ENCODE measurements at regions not wholly inside any gene's neighbourhood (a gene's known extent, or its start where the extent isn't known, plus 50 kb on each side); places are given as distances from the start of the nearest gene placed in this dataset.
"Not testable (repeated sequence)": the region's sequence is repeated elsewhere in the genome, so short reads cannot be mapped to it uniquely, and the experiment has no call there.

DNA sequence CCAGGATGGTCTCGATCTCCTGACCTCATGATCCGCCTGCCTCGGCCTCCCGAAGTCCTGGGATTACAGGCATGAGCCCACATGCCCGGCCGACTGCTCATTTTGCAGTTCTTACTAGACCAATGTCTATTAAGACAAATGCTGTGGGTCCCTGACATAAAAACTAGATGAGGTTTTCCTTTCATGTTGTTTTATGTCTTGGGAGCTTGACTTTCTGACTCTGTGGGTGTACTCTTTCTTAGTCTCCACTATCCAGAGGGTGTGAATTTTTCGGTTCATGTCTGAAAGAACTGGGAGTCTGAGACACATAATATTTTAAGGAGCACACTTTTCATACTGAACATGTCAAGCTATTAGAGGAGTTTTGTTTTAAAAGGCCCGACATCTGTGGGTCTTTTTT, 744.9 kb upstream of the B3GALT2 start:
- no peak for DNase-seq

DNA sequence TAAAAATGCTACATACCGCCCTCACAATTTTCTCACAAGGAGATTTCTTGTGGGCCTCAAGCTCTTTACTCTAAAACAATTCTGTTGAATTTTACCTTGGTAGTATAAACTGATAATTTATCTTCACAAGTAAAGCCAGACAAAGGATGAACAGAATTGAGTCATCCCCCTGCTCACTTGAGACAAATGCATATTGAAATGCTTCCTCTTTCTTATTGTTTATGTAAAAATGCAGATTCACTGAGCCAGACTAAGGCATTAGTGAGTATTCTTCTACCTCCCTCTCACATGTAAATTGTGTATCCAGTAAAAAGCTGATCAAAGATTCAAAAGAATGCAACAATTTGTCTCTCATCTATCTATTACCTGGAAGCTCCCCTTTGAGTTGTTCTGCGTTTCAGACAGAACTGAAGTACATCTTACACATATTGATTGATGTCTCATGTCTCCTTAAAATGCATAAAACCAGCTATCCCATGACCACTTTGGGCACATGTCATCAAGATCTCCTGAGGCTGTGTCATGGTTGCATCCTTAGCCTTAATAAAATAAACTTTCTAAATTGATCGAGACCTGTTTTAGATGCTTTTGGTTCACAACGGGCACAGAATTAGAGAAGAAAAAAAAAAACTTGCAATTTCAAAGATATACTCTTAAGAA, 743.1 kb upstream of the B3GALT2 start:
- no peak for DNase-seq

DNA sequence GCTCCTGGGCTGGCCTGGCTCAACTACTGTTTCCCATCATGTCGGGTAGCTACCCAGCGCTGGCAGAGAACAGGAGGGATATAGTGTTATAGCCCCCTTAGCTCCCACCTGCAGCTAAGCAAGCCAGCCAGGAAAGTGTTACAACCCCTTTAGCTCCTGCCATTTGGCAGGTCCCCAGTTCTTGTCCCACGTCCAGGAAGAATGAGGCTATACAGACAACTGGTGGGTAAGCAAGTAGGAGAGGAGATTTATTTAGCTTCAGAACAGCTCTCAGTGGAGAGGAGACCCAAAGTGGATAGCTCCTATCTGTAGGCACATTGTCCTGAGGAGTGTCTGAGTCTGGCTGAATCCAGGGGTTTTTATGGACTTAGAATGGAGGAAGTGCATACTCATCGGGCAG, 741.1 kb upstream of the B3GALT2 start:
- no peak for DNase-seq

DNA sequence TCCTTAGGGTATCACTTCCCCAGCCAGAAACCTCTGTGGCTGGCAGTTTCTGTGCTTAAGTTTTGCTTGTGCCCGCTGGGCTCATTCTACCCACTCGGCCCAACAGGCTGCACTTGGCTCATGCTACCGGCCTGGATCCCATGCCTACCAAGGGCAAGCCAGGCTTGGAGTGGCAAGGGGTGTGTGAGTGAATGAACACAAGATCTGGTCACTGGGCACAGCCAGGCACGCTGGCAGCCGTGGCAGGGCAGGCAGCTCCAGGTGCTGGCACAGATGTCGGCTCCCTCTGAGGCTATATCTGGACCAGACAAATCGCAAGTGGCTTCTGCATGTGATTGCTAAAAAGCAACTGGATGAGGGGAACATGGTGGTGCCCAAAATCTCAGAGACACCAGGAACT, 740.5 kb upstream of the B3GALT2 start:
- no peak for DNase-seq

DNA sequence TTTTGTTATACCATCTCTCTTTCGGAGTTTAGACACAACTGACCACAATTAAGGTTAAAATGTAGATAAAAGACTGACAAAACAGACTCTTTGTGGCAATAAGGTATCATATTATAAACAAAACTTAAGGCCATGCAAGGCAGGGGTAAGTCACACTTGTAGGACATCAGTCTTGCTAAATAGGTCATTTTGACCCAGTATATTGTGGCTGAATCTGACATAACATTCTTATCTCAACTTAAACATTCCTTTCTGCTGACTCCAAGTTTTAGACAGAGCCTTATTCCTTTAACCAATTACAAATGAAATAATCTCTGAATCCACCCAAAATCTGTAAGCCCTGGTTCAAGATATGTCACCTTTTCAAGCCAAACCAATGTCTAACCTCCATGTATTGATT, 733.4 kb upstream of the B3GALT2 start:
- DNase-seq, result peak; percentile 4

DNA sequence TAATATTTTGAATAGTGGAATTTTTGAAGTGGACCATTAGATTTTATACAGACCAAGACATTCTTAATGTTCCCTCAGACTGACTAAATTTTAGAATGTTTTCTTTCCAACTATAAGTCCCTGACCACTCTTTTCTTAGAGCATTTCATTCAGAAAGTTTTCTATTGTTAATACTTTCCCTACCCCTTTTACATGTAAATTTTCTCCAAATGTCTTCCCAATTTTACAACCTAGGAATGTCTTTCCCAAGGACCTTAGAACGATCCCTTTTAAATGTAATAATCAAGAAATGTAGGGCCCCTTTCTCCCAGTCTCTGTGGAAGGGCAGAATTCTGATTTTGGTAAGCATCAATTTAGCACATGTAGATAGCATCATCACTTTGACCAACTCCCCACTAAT, 730.0 kb upstream of the B3GALT2 start:
- DNase-seq, result no peak

DNA sequence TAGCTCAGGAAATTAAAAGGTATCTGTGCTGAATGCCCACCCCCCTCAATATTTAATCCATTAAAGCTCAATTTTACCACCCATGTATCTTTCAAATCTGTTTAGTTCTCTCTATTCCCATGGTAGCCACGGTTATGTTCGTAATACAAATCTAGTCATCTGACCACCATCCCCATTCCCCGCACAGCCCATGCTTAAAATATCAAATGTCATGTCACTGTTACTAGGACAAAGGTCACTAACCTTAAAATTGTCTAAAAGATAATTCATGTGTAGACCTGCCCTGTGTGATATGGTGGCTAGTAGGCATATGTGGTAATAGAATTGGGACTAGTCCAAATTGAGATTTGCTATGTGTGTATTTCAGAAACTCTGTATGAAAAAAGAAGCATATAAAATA, 728.5 kb upstream of the B3GALT2 start:
- no peak for DNase-seq

DNA sequence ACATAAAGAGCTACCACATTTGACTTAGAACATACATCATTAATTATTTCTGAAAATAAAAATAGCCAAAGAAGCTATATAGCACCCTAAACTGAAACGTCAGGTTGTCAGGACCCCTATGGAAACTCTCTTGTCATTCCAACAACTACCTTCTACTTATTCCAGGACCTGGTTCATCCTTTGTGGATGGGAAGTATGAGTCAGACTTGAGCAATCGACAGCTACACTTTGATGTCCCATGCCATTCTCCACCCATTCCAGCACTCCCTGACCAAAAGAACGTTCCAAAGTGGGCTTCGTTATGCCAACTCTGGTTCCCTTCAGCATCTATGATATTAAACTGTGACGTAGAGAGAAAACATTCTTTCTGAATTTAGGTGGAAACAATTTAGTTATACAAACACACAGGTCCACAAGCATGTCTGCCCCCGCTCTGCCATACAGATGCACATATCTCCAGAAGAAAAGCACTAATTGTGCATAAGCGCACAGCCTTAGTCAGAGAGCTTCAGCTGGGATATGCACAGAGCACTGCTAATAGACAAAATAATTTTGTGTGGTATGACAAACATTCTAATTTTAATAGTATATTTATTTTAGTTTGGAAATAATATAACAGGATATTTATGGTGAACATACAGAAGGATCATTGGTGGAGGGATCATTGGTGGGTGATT, 723.1 kb upstream of the B3GALT2 start:
- DNase-seq, result no peak

DNA sequence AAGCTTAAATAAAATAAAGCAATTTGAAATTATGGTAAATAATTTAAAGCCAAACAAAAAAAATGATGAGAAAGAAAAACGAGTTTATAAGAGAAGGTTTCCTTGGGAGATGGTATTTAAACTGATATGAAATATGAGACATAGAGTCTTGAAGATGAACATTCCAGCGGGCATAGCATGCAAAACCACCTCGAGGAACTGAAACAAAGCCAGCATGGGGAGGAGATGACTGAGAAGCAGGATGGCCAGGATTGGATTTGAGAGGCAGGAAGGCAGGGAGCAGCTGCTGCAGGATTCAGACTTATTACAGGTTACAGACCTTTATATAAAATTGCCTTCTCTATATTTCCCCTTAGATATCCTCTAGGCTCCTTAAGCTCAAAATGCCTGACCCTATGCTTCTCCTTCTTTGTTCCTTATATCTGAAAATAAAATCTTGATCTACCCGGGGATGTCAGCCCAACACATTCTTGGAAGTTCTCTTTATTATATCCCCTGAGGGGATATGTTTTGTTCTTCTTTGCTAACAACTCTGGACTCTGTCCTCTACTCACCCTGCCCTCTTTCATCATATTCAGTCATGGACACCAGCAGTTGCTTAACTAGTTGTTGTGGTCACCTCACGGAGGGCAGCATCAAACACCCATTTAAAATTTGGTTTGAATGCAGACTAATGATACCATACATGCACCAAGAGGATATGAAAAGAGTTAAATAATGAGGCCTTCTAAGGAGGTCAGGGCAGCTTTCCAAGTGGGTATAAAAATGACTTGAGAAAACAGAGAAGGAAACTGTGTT, 719.1 kb upstream of the B3GALT2 start:
- peak; percentile 7 for DNase-seq

DNA sequence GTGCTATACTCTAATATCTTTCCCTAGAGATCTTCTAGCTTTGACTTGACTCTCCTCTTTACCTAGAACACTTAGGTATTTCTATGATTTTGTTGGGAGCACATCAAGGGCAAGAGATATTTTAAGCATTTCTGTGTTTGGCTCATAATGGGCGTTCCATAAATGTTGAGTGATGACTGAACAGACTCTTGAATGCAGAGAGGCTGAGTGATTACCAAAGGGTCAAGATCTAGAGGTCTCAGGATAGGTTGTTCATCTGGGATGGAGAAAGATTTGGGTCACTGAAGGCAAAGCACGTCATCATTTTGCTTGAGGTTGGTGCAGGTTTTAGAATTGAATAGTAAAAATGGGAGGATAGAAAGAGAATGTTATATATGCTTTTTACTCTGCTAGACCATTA, 705.4 kb upstream of the B3GALT2 start:
- DNase-seq, result no peak

DNA sequence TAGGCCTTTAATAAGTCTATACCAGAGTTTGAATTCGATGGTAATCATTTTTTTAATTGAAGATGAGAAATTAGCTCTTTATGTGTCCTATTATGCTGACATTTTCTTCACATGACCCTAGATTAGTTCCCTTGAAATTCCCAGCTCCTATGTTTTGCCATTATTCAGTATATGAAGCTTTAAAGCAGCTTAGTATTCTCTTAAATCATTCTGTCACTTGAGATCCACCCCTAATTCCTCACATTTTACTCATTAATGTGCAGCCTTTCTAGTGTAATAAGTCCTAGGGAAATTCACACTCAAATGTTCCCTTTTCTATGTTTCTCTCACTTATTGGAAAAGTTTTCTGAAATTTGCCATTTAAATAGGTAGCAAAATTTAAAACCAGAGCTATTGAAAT, 704.5 kb upstream of the B3GALT2 start:
- peak; percentile 14 for DNase-seq

DNA sequence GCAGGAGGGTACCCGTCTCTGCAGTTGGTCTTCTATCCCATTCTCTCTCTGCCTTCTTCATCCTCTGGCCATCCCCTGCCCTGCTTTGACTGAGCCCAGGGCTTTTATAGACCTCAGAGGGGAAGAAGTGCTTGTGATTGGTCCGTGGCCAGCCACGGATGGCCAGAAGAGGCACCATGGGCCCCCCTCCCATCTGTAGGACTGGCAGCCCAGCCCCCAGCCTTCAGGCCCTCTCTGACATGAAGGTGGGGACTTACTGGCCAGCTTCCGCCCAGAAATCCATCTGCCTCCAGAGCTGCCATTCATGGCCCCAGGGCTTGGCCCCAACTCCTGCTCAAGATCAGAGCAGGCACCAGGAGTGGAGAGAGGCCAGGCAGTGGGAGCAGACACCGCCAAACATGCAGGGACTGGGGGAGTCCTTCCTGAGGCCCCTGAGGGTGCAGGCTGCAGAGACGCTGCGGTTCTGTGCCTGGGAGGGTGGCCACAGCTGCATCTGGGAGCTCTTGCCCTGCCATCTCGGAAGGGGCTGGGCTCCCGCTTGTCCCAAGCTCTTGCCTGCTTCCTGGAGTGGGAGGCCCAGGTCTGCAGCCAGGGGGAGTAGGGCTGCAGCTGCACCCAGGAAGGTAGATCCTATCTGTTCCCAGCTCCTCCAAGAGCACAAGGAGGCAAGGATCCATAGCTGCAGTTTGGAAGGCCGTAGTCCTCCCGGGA, 698.6 kb upstream of the B3GALT2 start:
- DNase-seq, result no peak

DNA sequence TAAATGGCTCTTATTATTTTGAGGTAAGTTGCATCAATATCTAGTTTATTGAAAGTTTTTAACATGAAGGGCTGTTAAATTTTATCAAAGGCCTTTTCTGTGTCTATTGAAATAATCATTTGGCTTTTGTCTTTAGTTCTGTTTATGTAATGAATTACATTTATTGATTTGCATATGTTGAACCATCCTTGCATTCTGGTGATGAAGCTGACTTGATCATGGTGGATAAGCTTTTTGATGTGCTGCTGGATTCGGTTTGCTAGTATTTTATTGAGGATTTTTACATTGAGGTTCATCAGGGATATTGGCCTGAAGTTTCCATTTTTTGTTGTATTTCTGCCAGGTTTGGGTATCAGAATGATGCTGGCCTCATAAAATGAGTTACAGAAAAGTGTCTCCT, 691.5 kb upstream of the B3GALT2 start:
- not testable (repeated sequence) for DNase-seq

DNA sequence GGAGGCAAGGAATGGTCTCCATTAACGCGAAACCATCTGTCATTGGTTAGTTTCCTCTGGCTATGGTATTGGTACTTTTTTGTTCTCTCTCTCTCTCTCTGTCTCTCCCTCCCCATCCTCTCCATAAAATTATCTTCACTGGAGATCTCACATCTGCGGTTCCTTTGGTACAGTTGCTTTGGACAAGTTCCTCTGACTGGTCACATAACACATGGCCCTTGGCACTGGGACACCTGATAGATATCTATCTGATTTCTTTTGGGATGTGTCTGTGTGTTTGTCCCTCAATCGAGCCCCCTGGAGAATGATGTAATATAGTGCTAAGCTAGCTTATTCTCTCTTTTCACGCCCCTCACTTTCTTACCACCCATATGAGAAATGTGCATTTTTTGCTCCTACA, 682.0 kb upstream of the B3GALT2 start:
- DNase-seq, result no peak

DNA sequence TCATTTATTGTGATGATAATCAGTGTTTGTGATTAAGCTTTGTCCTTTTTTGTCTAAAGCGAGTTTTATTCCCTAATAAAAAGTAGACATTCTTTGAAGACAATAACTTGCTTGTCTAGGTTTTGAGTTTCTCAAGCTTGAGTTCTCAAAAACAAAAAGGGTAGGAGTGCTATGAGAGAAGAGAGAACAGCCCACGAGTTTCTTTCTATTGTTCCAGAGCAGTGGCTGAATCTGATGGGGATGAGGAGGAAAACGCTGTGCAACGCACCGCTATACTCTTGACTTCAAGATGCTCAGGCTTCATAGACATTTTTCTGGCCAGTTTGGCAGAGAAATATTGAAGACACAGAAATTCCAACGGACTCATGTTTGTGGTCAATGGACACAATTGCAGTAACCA, 669.8 kb upstream of the B3GALT2 start:
- no peak for DNase-seq

DNA sequence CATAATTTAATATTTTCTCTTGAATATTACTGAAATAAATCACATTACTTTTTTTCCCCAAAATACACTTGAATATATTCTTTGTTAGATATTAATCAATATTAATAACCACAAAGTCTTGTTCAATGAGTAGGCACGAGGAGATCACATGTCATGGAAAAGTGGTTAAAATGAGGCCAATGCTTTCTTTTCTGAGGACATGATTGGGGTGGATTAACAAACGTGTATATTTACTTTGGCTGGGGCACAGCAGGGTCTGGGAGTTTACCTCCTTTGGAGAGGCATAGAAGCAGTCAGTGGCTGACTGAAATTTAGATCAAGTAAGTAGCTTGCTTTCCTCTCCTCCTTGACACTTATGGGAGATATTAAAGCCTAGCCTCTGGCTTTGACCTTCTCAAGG, 664.3 kb upstream of the B3GALT2 start:
- no peak for DNase-seq

DNA sequence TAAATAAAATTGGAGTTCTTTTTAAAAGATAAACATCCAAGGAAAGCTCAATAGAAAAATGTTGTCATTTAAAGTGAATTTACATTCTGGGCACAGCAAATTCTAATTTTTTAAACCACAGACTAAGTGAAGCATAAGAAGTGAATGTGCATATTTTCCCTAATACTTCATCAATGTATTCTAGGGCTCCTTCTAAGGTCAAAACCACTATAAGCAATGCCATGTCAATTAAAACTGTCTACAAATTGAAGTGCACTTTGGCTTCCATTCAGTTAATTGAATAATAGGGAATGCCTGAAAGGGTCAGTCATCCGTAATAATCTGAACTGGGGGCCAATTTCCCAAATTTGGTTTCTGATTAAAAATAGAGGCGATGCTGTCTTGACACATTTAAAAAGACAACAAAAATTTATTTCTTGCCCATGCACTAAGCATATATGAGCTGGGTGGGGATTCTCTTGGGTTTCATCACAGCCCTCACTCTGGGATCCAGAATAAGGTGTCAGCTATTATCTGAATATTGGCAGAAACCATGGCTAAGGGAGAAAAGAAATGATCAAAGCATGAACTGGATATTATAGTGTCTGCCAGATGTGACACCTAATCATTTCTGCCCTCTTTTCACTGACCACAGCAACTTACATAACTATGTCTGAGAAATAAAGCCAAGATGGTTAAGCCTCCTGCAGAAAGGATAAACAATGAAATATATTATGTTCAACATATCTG, 660.6 kb upstream of the B3GALT2 start:
- DNase-seq, result peak; percentile 43

DNA sequence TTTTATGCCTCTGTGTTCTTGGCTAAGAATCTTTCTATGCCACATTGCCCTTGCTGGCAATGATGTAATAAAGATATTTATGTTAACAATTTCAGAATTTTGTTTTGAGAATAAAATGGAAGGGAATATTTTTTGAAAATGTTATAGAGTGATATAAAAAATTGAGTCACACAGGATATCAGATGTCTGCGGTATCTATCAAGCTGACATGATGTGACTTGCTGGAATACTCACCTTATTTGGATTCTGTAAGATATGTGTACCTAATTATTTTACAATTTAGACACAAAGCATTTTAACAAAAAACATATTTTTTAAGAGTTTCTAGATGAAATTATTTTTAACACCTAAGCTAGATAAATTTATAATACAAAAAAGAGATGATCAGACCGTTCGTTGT, 660.0 kb upstream of the B3GALT2 start:
- no peak for DNase-seq

DNA sequence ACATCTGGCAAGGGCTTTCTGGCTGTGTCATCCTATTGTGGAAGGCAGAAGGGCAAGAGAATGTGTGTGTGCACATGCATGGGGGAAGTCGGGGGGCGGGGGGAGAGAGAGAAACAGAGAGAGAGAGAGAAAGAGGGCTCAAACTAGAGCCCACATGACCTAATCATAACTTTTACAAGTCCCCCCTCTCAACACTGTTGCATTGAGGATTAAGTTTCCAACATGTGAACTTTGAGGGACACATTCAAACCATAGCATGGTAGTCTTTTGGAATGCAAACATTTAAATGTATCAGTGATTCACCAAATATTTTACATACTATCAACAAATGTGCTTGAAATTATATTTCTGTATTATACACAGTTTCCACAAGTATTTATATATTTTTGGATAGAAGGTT, 655.4 kb upstream of the B3GALT2 start:
- DNase-seq, result peak; percentile 32

DNA sequence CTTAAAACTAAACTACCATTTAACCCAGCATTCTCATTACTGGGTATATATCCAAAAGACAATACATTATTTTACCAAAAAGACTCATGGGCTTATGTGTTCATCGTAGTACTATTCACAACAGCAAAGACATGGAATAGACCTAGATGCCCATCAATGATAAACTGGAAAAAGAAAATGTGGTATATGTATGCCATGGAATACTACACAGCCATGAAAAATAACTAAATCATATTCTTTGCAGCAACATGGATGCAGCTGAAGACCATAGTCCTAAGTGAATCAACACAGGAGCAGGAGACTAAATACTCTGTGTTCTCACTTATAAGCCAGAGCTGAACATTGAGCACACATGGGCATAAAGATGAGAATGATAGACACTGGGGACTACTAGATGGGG, 645.1 kb upstream of the B3GALT2 start:
- DNase-seq, result no peak

DNA sequence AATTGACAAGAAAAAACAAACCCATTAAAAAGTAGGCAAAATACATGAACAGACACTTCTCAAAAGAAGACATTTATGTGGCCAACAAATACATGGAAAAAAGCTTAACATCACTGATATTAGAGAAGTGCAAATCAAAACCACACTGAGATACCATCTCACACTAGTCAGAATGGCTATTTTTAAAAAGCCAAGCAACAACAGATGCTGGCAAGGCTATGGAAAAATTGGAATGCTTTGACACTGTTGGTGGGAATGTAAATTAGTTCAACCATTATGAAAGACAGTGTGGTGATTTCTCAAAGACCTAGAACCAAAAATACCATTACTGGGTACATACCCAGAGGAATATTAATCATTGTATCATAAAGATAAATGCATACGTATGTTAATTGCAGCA, 641.1 kb upstream of the B3GALT2 start:
- DNase-seq, result no peak

DNA sequence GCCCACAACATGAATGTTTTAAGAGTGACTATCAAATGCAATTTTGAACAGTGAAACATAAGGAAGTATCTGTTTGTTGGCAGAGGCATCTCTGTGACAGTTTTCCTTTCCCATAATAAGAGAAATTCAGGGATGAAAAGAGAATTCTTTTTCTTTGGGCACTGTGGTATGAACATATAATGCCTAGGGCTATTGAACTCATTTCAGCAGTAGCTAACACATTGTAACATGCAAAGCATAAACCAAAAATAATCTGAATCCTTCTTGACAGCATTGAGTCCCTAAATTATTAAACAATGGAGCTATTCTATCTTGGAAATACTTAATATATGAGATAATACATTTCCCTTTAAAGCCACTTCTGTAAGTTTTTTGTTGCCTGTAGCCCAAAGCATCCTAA, 633.0 kb upstream of the B3GALT2 start:
- no peak for DNase-seq

DNA sequence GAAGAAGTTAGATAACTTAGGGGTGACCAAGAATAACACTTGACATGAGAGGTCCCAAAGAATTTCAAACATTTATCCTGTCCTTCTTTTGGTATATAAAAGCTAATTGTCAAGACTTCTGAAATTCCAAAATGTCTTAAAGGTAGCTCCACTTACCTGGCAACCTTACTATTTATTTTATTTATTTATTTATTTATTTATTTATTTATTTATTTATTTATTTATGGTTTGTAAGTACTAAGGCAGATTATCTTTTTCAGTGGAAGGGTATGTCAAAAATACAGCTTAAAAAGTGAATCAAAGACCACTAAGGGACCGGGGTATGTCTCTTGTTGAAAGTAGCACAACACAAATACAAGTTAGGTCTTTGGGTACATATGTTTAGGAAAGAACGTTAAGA, 620.8 kb upstream of the B3GALT2 start:
- DNase-seq, result no peak
